ENCODE measurements at regions not wholly inside any gene's neighbourhood (a gene's known extent, or its start where the extent isn't known, plus 50 kb on each side); places are given as distances from the start of the nearest gene placed in this dataset.

DNA sequence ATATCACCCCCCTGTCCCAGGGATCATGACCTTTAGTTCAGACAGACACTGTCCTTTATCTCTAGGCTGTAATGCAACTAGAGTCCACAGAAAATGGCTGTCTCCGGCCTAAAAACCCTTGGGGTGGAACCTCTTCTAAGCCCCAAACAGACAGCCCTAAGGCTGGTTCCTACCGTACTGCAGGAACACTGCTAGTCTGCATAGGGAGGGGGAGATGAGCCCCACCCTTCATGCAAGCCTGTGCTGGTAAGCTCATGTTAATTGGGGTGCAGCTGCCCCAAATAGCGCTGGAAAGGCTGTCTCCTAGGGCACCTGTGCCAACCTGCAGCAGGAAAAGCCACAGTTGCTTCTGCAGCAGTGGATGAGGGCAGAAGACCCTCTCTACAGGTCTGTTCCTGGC lies 252.1 kb upstream of the MDFIC2 start (continued):
- TF ChIP-seq RFX5 (IDR thresholded peaks at IDR 0.05; ENCODE audit: low read length), result no peak

DNA sequence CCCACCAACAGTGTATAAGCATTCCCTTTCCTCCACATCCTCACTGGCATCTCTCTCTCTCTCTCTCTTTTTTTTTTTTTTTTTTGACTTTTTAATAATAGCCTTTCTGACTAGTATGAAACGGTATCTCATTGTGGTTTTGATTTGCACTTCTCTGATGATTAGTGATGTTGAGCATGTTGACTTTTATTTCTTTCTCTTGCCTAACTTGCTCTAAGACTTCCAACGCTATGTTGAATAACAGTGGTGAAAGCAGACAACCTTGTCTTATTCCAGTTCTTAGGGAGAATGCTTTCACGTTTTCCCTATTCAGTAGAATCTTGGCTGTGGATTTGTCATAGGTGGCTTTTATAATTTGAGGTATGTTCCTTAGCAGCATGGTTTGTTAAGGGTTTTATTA lies 249.4 kb upstream of the MDFIC2 start:
- Histone ChIP-seq H3K9me3 (no peaks in the 10 kb centered on the region), H3K4me3 (ENCODE audit: low read depth in 2 of 2, low read length in 1 of 2) (no peak overlapping the region), H2AFZ (ENCODE audit: low read depth) (no peak overlapping the region), H3K9me2 (no peaks in the 10 kb centered on the region), H3K79me2 (ENCODE audit: insufficient read depth) (no peaks in the 10 kb centered on the region), H3K4me1 (ENCODE audit: control insufficient read depth in 1 of 2, insufficient read depth in 2 of 2, low read depth in 1 of 2, low read length in 1 of 2) (no peaks in the 10 kb centered on the region), H3K27me3 (ENCODE audit: insufficient read depth) (no peaks in the 10 kb centered on the region), H3F3A (replicated peaks; ENCODE audit: insufficient read depth) (no peaks in the 10 kb centered on the region), H3K27ac (ENCODE audit: low read depth in 2 of 2, low read length in 1 of 2) (no peak overlapping the region), H3K36me3 (replicated peaks in 1 of 2; ENCODE audit: control insufficient read depth in 1 of 2, insufficient read depth in 2 of 2, low read length in 1 of 2) (no peaks in the 10 kb centered on the region), H3K9ac (no peak overlapping the region), H3K4me2 (no peak overlapping the region), H4K20me1 (ENCODE audit: insufficient read depth) (no peaks in the 10 kb centered on the region)
- 59% methylated on average over 3 of the region's 3 CpGs for WGBS (ENCODE audit: low lambda C conversion rate)
- no peak for DNase-seq
- POLR2A ChIA-PET, result no interaction called here
- CTCF ChIA-PET, result no interaction called here
- TF ChIP-seq TAF1 (IDR thresholded peaks at IDR 0.05; ENCODE audit: borderline replicate concordance, low read depth, low read length), result no peak
- TF ChIP-seq NFIC (IDR thresholded peaks at IDR 0.05; ENCODE audit: borderline replicate concordance), result no peak
- TF ChIP-seq TCF12 (IDR thresholded peaks at IDR 0.05), result no peak
- no peak for TF ChIP-seq POLR2AphosphoS5 (IDR thresholded peaks at IDR 0.05; ENCODE audit: low read depth, low read length)
- no peak for TF ChIP-seq ELF1 (IDR thresholded peaks at IDR 0.05)

DNA sequence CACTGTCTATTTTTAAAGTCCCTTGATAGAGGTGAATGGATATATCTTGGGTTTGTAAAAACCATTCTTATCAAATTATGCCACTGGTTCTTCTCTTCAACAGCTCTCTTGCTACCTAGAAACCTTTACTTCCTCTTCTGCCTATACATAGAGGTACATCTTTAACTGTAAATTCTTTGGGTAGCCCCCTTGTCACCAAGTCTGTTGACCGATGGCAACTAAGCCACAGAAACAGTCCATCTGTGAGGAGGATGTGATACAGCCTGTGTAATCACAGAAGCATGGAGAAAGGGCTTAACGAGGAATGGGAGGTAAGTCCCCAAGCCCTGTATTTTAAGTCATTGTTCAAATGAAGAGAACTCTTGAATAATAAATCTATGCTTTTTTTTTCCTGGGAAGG lies 246.5 kb upstream of the MDFIC2 start:
- POLR2A ChIA-PET, result no interaction called here
- Histone ChIP-seq H3F3A (replicated peaks; ENCODE audit: insufficient read depth) (no peaks in the 10 kb centered on the region), H3K4me3 (ENCODE audit: low read depth in 2 of 2, low read length in 1 of 2) (no peak overlapping the region), H3K9me3 (no peaks in the 10 kb centered on the region), H3K4me1 (ENCODE audit: control insufficient read depth in 1 of 2, insufficient read depth in 2 of 2, low read depth in 1 of 2, low read length in 1 of 2) (no peaks in the 10 kb centered on the region), H4K20me1 (ENCODE audit: insufficient read depth) (no peaks in the 10 kb centered on the region), H3K79me2 (ENCODE audit: insufficient read depth) (no peaks in the 10 kb centered on the region), H3K27ac (ENCODE audit: low read depth in 2 of 2, low read length in 1 of 2) (no peak overlapping the region), H3K9ac (no peak overlapping the region), H3K4me2 (no peak overlapping the region), H3K36me3 (replicated peaks in 1 of 2; ENCODE audit: control insufficient read depth in 1 of 2, insufficient read depth in 2 of 2, low read length in 1 of 2) (no peaks in the 10 kb centered on the region), H3K27me3 (ENCODE audit: insufficient read depth) (no peaks in the 10 kb centered on the region), H3K9me2 (no peaks in the 10 kb centered on the region), H2AFZ (ENCODE audit: low read depth) (no peak overlapping the region)
- WGBS (ENCODE audit: low lambda C conversion rate), result 41% methylated on average over 2 of the region's 2 CpGs
- no peak for DNase-seq
- CTCF ChIA-PET, result interaction anchor here (1.1 kb wide), 1 partner anchor 28 kb away, joined by 4 read pairs; no protein-coding TSS in a partner anchor
- TF ChIP-seq YY1 (IDR thresholded peaks at IDR 0.05; ENCODE audit: low read depth), result no peak

DNA sequence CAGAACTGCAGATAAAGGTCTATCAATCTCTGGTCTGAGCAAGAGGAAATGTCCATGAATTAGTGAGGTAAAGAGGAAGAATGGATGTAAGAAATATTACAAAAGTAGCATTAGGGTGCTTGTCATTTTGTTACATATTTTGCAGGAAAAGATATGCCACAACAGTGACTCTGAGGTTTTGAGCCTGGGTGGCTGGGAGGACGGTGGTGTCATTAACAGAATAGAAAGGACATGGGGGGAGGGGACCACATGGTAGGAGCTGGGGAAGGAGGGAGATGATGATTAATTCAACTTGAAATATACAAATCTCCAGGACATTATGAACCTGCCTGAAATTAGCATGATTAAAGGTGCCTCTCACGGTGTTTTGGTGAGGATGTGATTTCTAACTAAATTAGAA lies 245.5 kb upstream of the MDFIC2 start:
- H2AFZ ChIP-seq (ENCODE audit: low read depth), result no peak overlapping the region
- CTCF ChIA-PET, result no interaction called here
- WGBS (ENCODE audit: low lambda C conversion rate), result 44% methylated on average over 2 of the region's 2 CpGs
- TF ChIP-seq RXRA (IDR thresholded peaks at IDR 0.05; ENCODE audit: borderline replicate concordance, low read depth), result no peak
- TF ChIP-seq, protein P1, sequence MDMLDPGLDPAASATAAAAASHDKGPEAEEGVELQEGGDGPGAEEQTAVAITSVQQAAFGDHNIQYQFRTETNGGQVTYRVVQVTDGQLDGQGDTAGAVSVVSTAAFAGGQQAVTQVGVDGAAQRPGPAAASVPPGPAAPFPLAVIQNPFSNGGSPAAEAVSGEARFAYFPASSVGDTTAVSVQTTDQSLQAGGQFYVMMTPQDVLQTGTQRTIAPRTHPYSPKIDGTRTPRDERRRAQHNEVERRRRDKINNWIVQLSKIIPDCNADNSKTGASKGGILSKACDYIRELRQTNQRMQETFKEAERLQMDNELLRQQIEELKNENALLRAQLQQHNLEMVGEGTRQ (IDR thresholded peaks at IDR 0.05; ENCODE audit: borderline replicate concordance, low read depth, low read length), result no peak
- TF ChIP-seq MEF2A (IDR thresholded peaks at IDR 0.05; ENCODE audit: borderline replicate concordance, low read depth), result no peak
- no peak for TF ChIP-seq RCOR1 (IDR thresholded peaks at IDR 0.05; ENCODE audit: low read length)
- TF ChIP-seq ELF1 (IDR thresholded peaks at IDR 0.05), result no peak
- no peak for TF ChIP-seq FOSL2 (IDR thresholded peaks at IDR 0.05; ENCODE audit: borderline replicate concordance, low read depth)
- TF ChIP-seq SIN3A (IDR thresholded peaks at IDR 0.05; ENCODE audit: borderline replicate concordance, low read depth, low read length), result no peak
- TF ChIP-seq, protein P2, sequence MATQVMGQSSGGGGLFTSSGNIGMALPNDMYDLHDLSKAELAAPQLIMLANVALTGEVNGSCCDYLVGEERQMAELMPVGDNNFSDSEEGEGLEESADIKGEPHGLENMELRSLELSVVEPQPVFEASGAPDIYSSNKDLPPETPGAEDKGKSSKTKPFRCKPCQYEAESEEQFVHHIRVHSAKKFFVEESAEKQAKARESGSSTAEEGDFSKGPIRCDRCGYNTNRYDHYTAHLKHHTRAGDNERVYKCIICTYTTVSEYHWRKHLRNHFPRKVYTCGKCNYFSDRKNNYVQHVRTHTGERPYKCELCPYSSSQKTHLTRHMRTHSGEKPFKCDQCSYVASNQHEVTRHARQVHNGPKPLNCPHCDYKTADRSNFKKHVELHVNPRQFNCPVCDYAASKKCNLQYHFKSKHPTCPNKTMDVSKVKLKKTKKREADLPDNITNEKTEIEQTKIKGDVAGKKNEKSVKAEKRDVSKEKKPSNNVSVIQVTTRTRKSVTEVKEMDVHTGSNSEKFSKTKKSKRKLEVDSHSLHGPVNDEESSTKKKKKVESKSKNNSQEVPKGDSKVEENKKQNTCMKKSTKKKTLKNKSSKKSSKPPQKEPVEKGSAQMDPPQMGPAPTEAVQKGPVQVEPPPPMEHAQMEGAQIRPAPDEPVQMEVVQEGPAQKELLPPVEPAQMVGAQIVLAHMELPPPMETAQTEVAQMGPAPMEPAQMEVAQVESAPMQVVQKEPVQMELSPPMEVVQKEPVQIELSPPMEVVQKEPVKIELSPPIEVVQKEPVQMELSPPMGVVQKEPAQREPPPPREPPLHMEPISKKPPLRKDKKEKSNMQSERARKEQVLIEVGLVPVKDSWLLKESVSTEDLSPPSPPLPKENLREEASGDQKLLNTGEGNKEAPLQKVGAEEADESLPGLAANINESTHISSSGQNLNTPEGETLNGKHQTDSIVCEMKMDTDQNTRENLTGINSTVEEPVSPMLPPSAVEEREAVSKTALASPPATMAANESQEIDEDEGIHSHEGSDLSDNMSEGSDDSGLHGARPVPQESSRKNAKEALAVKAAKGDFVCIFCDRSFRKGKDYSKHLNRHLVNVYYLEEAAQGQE (IDR thresholded peaks at IDR 0.05; ENCODE audit: low read depth, low read length), result no peak
- no peak for TF ChIP-seq RFX5 (IDR thresholded peaks at IDR 0.05; ENCODE audit: low read length)
- TF ChIP-seq EZH2phosphoT487 (IDR thresholded peaks at IDR 0.05; ENCODE audit: borderline replicate concordance, low read depth), result no peak
- TF ChIP-seq GABPA (IDR thresholded peaks at IDR 0.05; ENCODE audit: low read depth), result no peak
- TF ChIP-seq CHD2 (IDR thresholded peaks at IDR 0.05; ENCODE audit: low read length, partially characterized antibody), result no peak
- TF ChIP-seq FOXJ3 (CRISPR knock-in tag; IDR thresholded peaks at IDR 0.05), result no peak
- no peak for TF ChIP-seq TEAD4 (IDR thresholded peaks at IDR 0.05; ENCODE audit: borderline replicate concordance, insufficient read depth)
- no peak for TF ChIP-seq SMC3 (IDR thresholded peaks at IDR 0.05; ENCODE audit: low read depth, low read length)

More for the DNA sequence above, 245.5 kb upstream of the MDFIC2 start:
- H3K4me2 ChIP-seq, result no peak overlapping the region
- no peaks in the 10 kb centered on the region for H3K79me2 ChIP-seq (ENCODE audit: insufficient read depth)
- no peak overlapping the region for H3K9ac ChIP-seq
- H3F3A ChIP-seq (replicated peaks; ENCODE audit: insufficient read depth), result no peaks in the 10 kb centered on the region
- H3K27me3 ChIP-seq (ENCODE audit: insufficient read depth), result no peaks in the 10 kb centered on the region
- H3K27ac ChIP-seq (ENCODE audit: low read depth in 2 of 2, low read length in 1 of 2), result no peak overlapping the region
- no peak overlapping the region for H3K4me3 ChIP-seq (ENCODE audit: low read depth in 2 of 2, low read length in 1 of 2)
- no peaks in the 10 kb centered on the region for H4K20me1 ChIP-seq (ENCODE audit: insufficient read depth)
- H3K4me1 ChIP-seq (ENCODE audit: control insufficient read depth in 1 of 2, insufficient read depth in 2 of 2, low read depth in 1 of 2, low read length in 1 of 2), result no peaks in the 10 kb centered on the region
- POLR2A ChIA-PET, result no interaction called here
- H3K9me3 ChIP-seq, result no peaks in the 10 kb centered on the region
- no peaks in the 10 kb centered on the region for H3K9me2 ChIP-seq
- DNase-seq, result no peak
- H3K36me3 ChIP-seq (replicated peaks in 1 of 2; ENCODE audit: control insufficient read depth in 1 of 2, insufficient read depth in 2 of 2, low read length in 1 of 2), result no peaks in the 10 kb centered on the region
